ENCODE measurements at regions not wholly inside any gene's neighbourhood (a gene's known extent, or its start where the extent isn't known, plus 50 kb on each side); places are given as distances from the start of the nearest gene placed in this dataset.
"Not testable (repeated sequence)": the region's sequence is repeated elsewhere in the genome, so short reads cannot be mapped to it uniquely, and the experiment has no call there.

DNA sequence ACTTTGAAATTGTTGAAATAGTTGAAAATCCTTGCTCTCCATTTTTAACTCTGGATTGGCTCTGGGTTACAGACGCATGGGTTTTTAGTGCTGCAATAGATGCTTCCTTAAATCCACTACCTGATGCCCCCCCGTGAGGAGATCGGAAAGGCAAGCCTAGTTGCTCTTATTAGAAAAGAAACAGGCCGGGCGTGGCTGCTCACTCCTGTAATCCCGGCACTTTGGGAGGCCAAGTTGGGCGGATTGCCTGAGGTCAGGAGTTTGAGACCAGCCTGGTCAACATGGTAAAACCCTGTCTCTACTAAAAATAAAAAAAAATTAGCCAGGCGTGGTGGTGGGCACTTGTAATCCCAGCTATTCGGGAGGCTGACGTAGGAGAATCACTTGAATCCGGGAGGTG lies 202.0 kb upstream of the FOXK1 start:
- CTCF ChIA-PET; H3K4me1 ChIP-seq (ENCODE audit: control extremely low read depth in 1 of 4, control insufficient read depth in 4 of 4, insufficient read depth in 4 of 4, low read length in 3 of 4); H3K36me3 ChIP-seq (ENCODE audit: control insufficient read depth in 4 of 4, insufficient read depth in 4 of 4, low read length in 3 of 4); H3K4me3 ChIP-seq (ENCODE audit: control insufficient read depth in 1 of 7, extremely low read depth in 1 of 7, insufficient read depth in 4 of 7, low read depth in 2 of 7, low read length in 6 of 7); POLR2A ChIA-PET; H3K27me3 ChIP-seq (replicated peaks in 2 of 5; ENCODE audit: control insufficient read depth in 4 of 5, insufficient read depth in 5 of 5, low read length in 4 of 5); H3K27ac ChIP-seq (ENCODE audit: insufficient read depth in 1 of 2, low read depth in 1 of 2, low read length in 2 of 2, poor library complexity in 1 of 2, severe bottlenecking in 2 of 2); DNase-seq: not testable (repeated sequence)
- 98% methylated on average over 11 of the region's 11 CpGs for WGBS (ENCODE audit: insufficient coverage)
- peaks cover 0 to 15% (median 9%) of the 10 kb centered on the region in 5 experiments for H3K9me3 ChIP-seq (ENCODE audit: control extremely low read depth in 1 of 5, control insufficient read depth in 4 of 5, insufficient read depth in 2 of 5, low read depth in 1 of 5, low read length in 4 of 5)

DNA sequence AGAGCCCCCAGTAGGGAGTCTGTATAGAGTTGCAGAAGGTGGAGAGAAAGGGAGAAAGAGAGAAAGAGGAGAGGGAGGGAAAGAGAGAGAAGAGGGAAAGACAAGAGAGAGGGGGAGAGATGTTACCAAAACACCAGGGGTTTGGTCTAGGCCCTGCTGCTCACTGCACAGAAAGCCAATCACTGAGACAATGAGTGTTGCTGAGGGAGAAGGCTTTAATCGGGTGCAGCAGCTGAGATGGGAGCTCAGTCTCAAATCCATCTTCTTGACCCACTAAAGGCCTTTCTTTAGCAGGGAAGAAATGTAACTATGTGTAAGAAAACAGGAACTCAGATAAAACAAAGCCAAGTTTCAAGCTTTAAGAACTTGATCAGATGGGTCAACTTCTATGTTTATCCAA lies 198.2 kb upstream of the FOXK1 start:
- no peaks in the 10 kb centered on the region for H3K4me1 ChIP-seq (ENCODE audit: control extremely low read depth in 1 of 4, control insufficient read depth in 4 of 4, insufficient read depth in 4 of 4, low read length in 3 of 4)
- no peak for DNase-seq
- no peak overlapping the region for H3K4me3 ChIP-seq (ENCODE audit: control insufficient read depth in 1 of 7, extremely low read depth in 1 of 7, insufficient read depth in 4 of 7, low read depth in 2 of 7, low read length in 6 of 7)
- WGBS (ENCODE audit: insufficient coverage), result no CpG with 5 or more reads among the region's 1 CpG
- H3K27me3 ChIP-seq (replicated peaks in 2 of 5; ENCODE audit: control insufficient read depth in 4 of 5, insufficient read depth in 5 of 5, low read length in 4 of 5), result no peaks in the 10 kb centered on the region
- ChIA-PET CTCF (no interaction called here), POLR2A (no interaction called here)
- no peaks in the 10 kb centered on the region for H3K36me3 ChIP-seq (ENCODE audit: control insufficient read depth in 4 of 4, insufficient read depth in 4 of 4, low read length in 3 of 4)
- H3K9me3 ChIP-seq (ENCODE audit: control extremely low read depth in 1 of 5, control insufficient read depth in 4 of 5, insufficient read depth in 2 of 5, low read depth in 1 of 5, low read length in 4 of 5), result peaks cover 0 to 15% (median 9%) of the 10 kb centered on the region in 5 experiments
- H3K27ac ChIP-seq (ENCODE audit: insufficient read depth in 1 of 2, low read depth in 1 of 2, low read length in 2 of 2, poor library complexity in 1 of 2, severe bottlenecking in 2 of 2), result no peak overlapping the region

DNA sequence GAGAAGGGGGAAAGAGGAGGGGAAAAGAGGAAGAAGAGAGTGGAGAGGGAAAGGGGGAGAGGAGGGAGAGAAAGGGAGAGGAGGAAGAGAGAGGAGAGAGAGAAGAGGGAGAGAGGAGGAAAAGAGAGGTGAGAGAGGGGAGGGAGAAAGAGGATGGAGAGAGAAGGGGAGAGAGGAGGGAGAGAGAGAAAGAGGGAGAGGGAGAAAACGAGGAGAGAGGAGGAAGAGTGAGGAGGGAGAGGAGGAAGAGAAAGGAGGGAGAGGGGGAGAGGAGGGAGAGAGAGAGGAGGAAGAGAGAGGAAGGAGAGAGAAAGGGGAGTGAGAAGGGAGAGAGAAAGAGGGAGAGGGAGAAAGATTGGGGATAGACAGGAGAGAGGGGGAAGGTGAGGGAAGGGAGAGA lies 197.6 kb upstream of the FOXK1 start:
- H3K9me3 ChIP-seq (ENCODE audit: control extremely low read depth in 1 of 5, control insufficient read depth in 4 of 5, insufficient read depth in 2 of 5, low read depth in 1 of 5, low read length in 4 of 5), result peaks cover 0 to 15% (median 9%) of the 10 kb centered on the region in 5 experiments
- ChIA-PET POLR2A (no interaction called here), CTCF (no interaction called here)
- H3K4me1 ChIP-seq (ENCODE audit: control extremely low read depth in 1 of 4, control insufficient read depth in 4 of 4, insufficient read depth in 4 of 4, low read length in 3 of 4), result no peaks in the 10 kb centered on the region
- H3K27me3 ChIP-seq (replicated peaks in 2 of 5; ENCODE audit: control insufficient read depth in 4 of 5, insufficient read depth in 5 of 5, low read length in 4 of 5), result no peaks in the 10 kb centered on the region
- WGBS (ENCODE audit: insufficient coverage), result 11% methylated on average over 1 of the region's 1 CpG
- no peak overlapping the region for H3K27ac ChIP-seq (ENCODE audit: insufficient read depth in 1 of 2, low read depth in 1 of 2, low read length in 2 of 2, poor library complexity in 1 of 2, severe bottlenecking in 2 of 2)
- H3K36me3 ChIP-seq (ENCODE audit: control insufficient read depth in 4 of 4, insufficient read depth in 4 of 4, low read length in 3 of 4), result no peaks in the 10 kb centered on the region
- H3K4me3 ChIP-seq (ENCODE audit: control insufficient read depth in 1 of 7, extremely low read depth in 1 of 7, insufficient read depth in 4 of 7, low read depth in 2 of 7, low read length in 6 of 7), result no peak overlapping the region
- no peak for DNase-seq

DNA sequence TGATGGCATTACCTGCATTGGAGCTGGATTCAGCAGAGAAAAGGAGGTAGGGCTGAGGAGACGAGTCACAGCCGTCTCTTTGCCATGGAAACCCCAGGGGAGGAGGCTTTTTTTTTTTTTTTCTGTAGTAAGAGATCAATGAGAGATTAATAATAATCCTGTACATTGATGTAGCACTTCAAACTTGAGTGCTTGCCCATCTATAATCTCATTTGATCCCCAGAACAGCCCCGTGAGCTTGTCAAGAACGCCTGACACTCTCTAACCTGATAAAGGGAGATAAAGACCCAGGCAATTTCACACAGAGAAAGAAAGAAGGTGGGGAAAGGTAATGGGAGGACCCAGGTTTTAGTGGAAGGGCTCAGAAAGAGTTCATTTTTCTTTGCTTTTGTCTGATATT lies 195.2 kb upstream of the FOXK1 start:
- Histone ChIP-seq H3K36me3 (ENCODE audit: control insufficient read depth in 4 of 4, insufficient read depth in 4 of 4, low read length in 3 of 4) (no peaks in the 10 kb centered on the region), H3K27me3 (replicated peaks in 2 of 5; ENCODE audit: control insufficient read depth in 4 of 5, insufficient read depth in 5 of 5, low read length in 4 of 5) (no peaks in the 10 kb centered on the region), H3K4me1 (ENCODE audit: control extremely low read depth in 1 of 4, control insufficient read depth in 4 of 4, insufficient read depth in 4 of 4, low read length in 3 of 4) (no peaks in the 10 kb centered on the region), H3K9me3 (ENCODE audit: control extremely low read depth in 1 of 5, control insufficient read depth in 4 of 5, insufficient read depth in 2 of 5, low read depth in 1 of 5, low read length in 4 of 5) (peaks cover 0 to 15% (median 9%) of the 10 kb centered on the region in 5 experiments), H3K27ac (ENCODE audit: insufficient read depth in 1 of 2, low read depth in 1 of 2, low read length in 2 of 2, poor library complexity in 1 of 2, severe bottlenecking in 2 of 2) (no peak overlapping the region), H3K4me3 (ENCODE audit: control insufficient read depth in 1 of 7, extremely low read depth in 1 of 7, insufficient read depth in 4 of 7, low read depth in 2 of 7, low read length in 6 of 7) (no peak overlapping the region)
- CTCF ChIA-PET, result no interaction called here
- DNase-seq, result no peak
- POLR2A ChIA-PET, result no interaction called here
- WGBS (ENCODE audit: insufficient coverage), result 85% methylated on average over 2 of the region's 4 CpGs

DNA sequence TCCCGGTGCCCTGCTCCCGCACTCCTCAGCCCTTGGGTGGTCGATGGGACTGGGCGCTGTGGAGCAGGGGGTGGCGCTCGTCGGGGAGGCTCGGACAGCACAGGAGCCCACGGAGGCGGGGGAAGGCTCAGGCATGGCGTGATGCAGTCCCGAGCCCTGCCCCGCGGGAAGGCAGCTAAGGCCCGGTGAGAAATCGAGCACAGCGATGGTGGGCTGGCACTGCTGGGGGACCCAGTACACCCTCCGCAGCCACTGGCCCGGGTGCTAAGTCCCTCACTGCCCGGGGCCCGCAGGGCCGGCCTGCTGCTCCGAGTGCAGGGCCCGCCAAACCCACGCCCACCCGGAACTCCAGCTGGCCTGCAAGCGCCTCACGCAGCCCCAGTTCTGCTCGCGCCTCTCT lies 185.2 kb upstream of the FOXK1 start:
- H3K4me1 ChIP-seq (ENCODE audit: control extremely low read depth in 1 of 4, control insufficient read depth in 4 of 4, insufficient read depth in 4 of 4, low read length in 3 of 4); H3K36me3 ChIP-seq (ENCODE audit: control insufficient read depth in 4 of 4, insufficient read depth in 4 of 4, low read length in 3 of 4); H3K27me3 ChIP-seq (replicated peaks in 2 of 5; ENCODE audit: control insufficient read depth in 4 of 5, insufficient read depth in 5 of 5, low read length in 4 of 5); POLR2A ChIA-PET; DNase-seq; H3K27ac ChIP-seq (ENCODE audit: insufficient read depth in 1 of 2, low read depth in 1 of 2, low read length in 2 of 2, poor library complexity in 1 of 2, severe bottlenecking in 2 of 2); CTCF ChIA-PET; H3K4me3 ChIP-seq (ENCODE audit: control insufficient read depth in 1 of 7, extremely low read depth in 1 of 7, insufficient read depth in 4 of 7, low read depth in 2 of 7, low read length in 6 of 7): not testable (repeated sequence)
- WGBS (ENCODE audit: insufficient coverage), result 86% methylated on average over 5 of the region's 30 CpGs
- H3K9me3 ChIP-seq (ENCODE audit: control extremely low read depth in 1 of 5, control insufficient read depth in 4 of 5, insufficient read depth in 2 of 5, low read depth in 1 of 5, low read length in 4 of 5), result peaks cover 0 to 13% (median 3%) of the 10 kb centered on the region in 5 experiments

DNA sequence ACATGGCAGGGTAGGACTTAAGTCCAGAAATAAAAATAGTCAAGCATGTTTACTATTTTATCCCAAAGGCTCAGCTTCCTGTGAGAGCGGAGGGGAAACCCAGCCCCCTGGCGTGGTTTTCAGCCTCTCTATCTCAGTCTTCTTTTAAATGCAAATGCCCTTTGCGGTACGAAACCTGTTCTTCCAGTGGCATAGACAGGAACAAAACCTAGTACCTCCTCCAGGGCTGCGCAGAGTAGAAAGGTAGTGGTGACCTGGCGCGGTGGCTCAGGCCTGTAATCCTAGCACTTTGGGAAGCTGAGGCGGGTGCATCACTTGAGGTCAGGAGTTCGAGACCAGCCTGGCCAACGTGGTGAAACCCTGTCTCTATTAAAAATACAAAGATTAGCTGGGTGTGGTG lies 181.3 kb upstream of the FOXK1 start:
- no peak overlapping the region for H3K4me3 ChIP-seq (ENCODE audit: control insufficient read depth in 1 of 7, extremely low read depth in 1 of 7, insufficient read depth in 4 of 7, low read depth in 2 of 7, low read length in 6 of 7)
- ChIA-PET POLR2A (no interaction called here), CTCF (no interaction called here)
- DNase-seq, result no peak
- H3K27me3 ChIP-seq (replicated peaks in 2 of 5; ENCODE audit: control insufficient read depth in 4 of 5, insufficient read depth in 5 of 5, low read length in 4 of 5), result no peaks in the 10 kb centered on the region
- no peaks in the 10 kb centered on the region for H3K4me1 ChIP-seq (ENCODE audit: control extremely low read depth in 1 of 4, control insufficient read depth in 4 of 4, insufficient read depth in 4 of 4, low read length in 3 of 4)
- WGBS (ENCODE audit: insufficient coverage), result 89% methylated on average over 7 of the region's 10 CpGs
- no peaks in the 10 kb centered on the region for H3K36me3 ChIP-seq (ENCODE audit: control insufficient read depth in 4 of 4, insufficient read depth in 4 of 4, low read length in 3 of 4)
- peaks cover 0 to 13% (median 3%) of the 10 kb centered on the region in 5 experiments for H3K9me3 ChIP-seq (ENCODE audit: control extremely low read depth in 1 of 5, control insufficient read depth in 4 of 5, insufficient read depth in 2 of 5, low read depth in 1 of 5, low read length in 4 of 5)
- H3K27ac ChIP-seq (ENCODE audit: insufficient read depth in 1 of 2, low read depth in 1 of 2, low read length in 2 of 2, poor library complexity in 1 of 2, severe bottlenecking in 2 of 2), result no peak overlapping the region

DNA sequence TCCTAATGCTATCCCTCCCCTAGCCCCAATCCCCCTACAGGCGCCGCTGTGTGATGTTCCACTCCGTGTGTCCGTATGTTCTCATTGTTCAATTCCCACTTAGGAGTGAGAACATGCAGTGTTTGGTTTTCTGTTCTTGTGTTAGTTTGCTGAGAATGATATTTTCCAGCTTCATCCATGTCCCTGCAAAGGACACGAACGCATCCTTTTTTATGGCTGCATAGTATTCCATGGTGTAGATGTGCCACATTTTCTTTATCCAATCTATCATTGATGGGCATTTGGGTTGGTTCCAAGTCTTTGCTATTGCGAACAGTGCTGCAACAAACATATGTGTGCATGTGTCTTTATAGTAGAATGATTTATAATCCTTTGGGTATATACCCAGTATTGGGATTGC lies 174.2 kb upstream of the FOXK1 start:
- H3K36me3 ChIP-seq (ENCODE audit: control insufficient read depth in 4 of 4, insufficient read depth in 4 of 4, low read length in 3 of 4); H3K4me1 ChIP-seq (ENCODE audit: control extremely low read depth in 1 of 4, control insufficient read depth in 4 of 4, insufficient read depth in 4 of 4, low read length in 3 of 4); H3K27ac ChIP-seq (ENCODE audit: insufficient read depth in 1 of 2, low read depth in 1 of 2, low read length in 2 of 2, poor library complexity in 1 of 2, severe bottlenecking in 2 of 2); H3K27me3 ChIP-seq (replicated peaks in 2 of 5; ENCODE audit: control insufficient read depth in 4 of 5, insufficient read depth in 5 of 5, low read length in 4 of 5); POLR2A ChIA-PET; CTCF ChIA-PET; H3K4me3 ChIP-seq (ENCODE audit: control insufficient read depth in 1 of 7, extremely low read depth in 1 of 7, insufficient read depth in 4 of 7, low read depth in 2 of 7, low read length in 6 of 7); DNase-seq; H3K9me3 ChIP-seq (ENCODE audit: control extremely low read depth in 1 of 5, control insufficient read depth in 4 of 5, insufficient read depth in 2 of 5, low read depth in 1 of 5, low read length in 4 of 5): not testable (repeated sequence)
- WGBS (ENCODE audit: insufficient coverage), result no CpG with 5 or more reads among the region's 7 CpGs

Data from common myeloid progenitor, CD34-positive (primary cell).